ENCODE measurements at regions not wholly inside any gene's neighbourhood (a gene's known extent, or its start where the extent isn't known, plus 50 kb on each side); places are given as distances from the start of the nearest gene placed in this dataset.
A peak's percentile ranks its signal among the peaks of the same experiment; 100 is the strongest.

DNA sequence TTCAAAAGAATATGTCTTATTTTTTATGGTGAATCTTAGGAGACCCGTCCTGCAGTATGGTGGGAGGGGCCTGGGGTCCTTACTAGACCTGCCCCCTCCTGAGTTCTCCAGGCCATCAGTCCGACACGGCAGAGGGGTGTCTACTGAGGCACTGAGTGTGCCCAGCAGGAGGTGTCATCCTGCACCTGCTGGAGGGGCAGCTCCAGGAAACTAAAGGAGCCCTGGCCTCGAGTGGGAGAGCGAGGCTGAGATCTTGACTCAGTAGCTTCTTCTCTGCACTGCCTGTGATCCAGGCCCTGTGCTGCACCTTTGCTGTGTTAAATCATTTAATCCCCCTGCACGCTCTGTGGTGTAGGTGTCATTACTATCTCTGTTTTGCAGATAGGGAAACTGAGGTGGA lies 587.7 kb downstream of the PTPRU start:
- H3K36me3 ChIP-seq, result no peaks in the 10 kb centered on the region
- no peak overlapping the region for H3K27ac ChIP-seq
- TF ChIP-seq POLR2AphosphoS5 (IDR thresholded peaks at IDR 0.05) (no peak), EP300 (IDR thresholded peaks at IDR 0.05) (no peak), POLR2A (IDR thresholded peaks at IDR 0.05) (no peak), CTCF (IDR thresholded peaks at IDR 0.05) (no peak)
- H3K9me3 ChIP-seq, result no peaks in the 10 kb centered on the region
- ATAC-seq (ENCODE audit: low FRiP score in 2 of 2) (no peak), DNase-seq (no peak)
- H3K4me3 ChIP-seq, result no peak overlapping the region
- H3K4me1 ChIP-seq, result no peaks in the 10 kb centered on the region
- WGBS, 2 donors, result 47 to 68% methylated on average over 6 of the region's 6 CpGs
- H3K27me3 ChIP-seq, result no peaks in the 10 kb centered on the region

GRCh38 chr1:29823561-29823960 lies 587.2 kb downstream of the PTPRU start:
- 77 to 86% methylated on average over 4 of the region's 4 CpGs for WGBS, 2 donors
- Histone ChIP-seq H3K9me3 (no peaks in the 10 kb centered on the region), H3K27ac (no peak overlapping the region), H3K27me3 (no peaks in the 10 kb centered on the region), H3K36me3 (no peaks in the 10 kb centered on the region), H3K4me1 (no peaks in the 10 kb centered on the region), H3K4me3 (no peak overlapping the region)
- ATAC-seq (ENCODE audit: low FRiP score in 2 of 2) (no peak), DNase-seq (no peak)
- TF ChIP-seq POLR2A (IDR thresholded peaks at IDR 0.05) (no peak), EP300 (IDR thresholded peaks at IDR 0.05) (no peak), POLR2AphosphoS5 (IDR thresholded peaks at IDR 0.05) (no peak), CTCF (IDR thresholded peaks at IDR 0.05) (no peak)

DNA sequence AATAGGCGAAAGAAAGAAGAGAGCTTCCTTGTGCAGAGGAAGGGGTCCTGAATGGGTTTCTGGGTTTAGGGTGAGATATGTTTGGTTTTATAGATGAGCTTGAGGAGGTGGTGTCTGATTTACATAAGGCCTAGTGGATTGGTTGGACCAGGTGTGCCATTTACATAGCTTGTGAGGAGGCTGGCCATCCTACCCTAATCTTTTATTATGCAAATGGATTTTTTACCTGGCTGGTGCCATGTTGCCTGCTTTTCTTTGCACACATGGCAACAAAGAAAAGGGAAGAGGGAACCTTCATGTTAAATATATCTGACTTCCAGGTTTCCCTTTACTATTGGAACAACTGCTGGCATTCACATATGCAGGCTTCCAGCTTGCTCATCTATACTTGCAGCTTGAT lies 585.3 kb downstream of the PTPRU start:
- H3K4me3 ChIP-seq, result no peak overlapping the region
- ATAC-seq (ENCODE audit: low FRiP score in 2 of 2), result no peak
- H3K4me1 ChIP-seq, result no peaks in the 10 kb centered on the region
- H3K36me3 ChIP-seq, result no peaks in the 10 kb centered on the region
- no peak for DNase-seq
- H3K27me3 ChIP-seq, result no peaks in the 10 kb centered on the region
- TF ChIP-seq POLR2A (IDR thresholded peaks at IDR 0.05) (no peak), POLR2AphosphoS5 (IDR thresholded peaks at IDR 0.05) (no peak), EP300 (IDR thresholded peaks at IDR 0.05) (no peak), CTCF (IDR thresholded peaks at IDR 0.05) (no peak)
- no peak overlapping the region for H3K27ac ChIP-seq
- no peaks in the 10 kb centered on the region for H3K9me3 ChIP-seq
- WGBS, 2 donors, result 88 to 93% methylated on average over 1 of the region's 1 CpG

DNA sequence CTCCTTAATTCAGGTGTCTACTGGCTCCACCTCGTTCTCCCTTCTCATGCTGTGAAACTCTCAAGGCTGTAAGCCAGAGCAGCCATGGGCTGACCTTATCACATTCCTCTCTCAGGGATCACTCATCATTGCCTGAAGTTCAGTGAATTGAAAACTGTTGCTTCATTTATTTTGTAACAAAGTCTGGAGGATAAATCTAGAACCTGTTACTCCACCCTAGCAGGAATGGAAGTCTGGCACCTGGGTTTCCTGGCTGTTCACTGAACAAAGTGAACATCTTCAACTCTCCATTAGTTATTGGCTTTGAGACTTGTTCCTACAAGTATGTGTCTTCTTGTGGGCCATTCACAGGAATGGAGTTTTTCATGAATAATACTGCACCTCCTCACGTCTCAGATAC lies 584.1 kb downstream of the PTPRU start:
- Histone ChIP-seq H3K9me3 (no peaks in the 10 kb centered on the region), H3K4me3 (no peak overlapping the region), H3K36me3 (no peaks in the 10 kb centered on the region), H3K4me1 (no peaks in the 10 kb centered on the region), H3K27ac (no peak overlapping the region), H3K27me3 (no peaks in the 10 kb centered on the region)
- TF ChIP-seq CTCF (IDR thresholded peaks at IDR 0.05) (no peak), EP300 (IDR thresholded peaks at IDR 0.05) (no peak), POLR2A (IDR thresholded peaks at IDR 0.05) (no peak), POLR2AphosphoS5 (IDR thresholded peaks at IDR 0.05) (no peak)
- 52 to 57% methylated on average over 2 of the region's 2 CpGs for WGBS, 2 donors
- DNase-seq (no peak), ATAC-seq (ENCODE audit: low FRiP score in 2 of 2) (no peak)

- WGBS, 2 donors, result 59 to 61% methylated on average over 10 of the region's 10 CpGs
- no peaks in the 10 kb centered on the region for H3K4me1 ChIP-seq
These were observed 576.2 kb downstream of the PTPRU start for GRCh38 chr1:29812408-29813135.

More at GRCh38 chr1:29812408-29813135, 576.2 kb downstream of the PTPRU start:
- H3K27ac ChIP-seq, result no peak overlapping the region
- no peaks in the 10 kb centered on the region for H3K27me3 ChIP-seq
- DNase-seq, result peak in 1 of 2 donors; percentile 8
- TF ChIP-seq POLR2AphosphoS5 (IDR thresholded peaks at IDR 0.05) (no peak), CTCF (IDR thresholded peaks at IDR 0.05) (no peak), EP300 (IDR thresholded peaks at IDR 0.05) (no peak), POLR2A (IDR thresholded peaks at IDR 0.05) (no peak)
- no peaks in the 10 kb centered on the region for H3K36me3 ChIP-seq
- no peaks in the 10 kb centered on the region for H3K9me3 ChIP-seq
- no peak for ATAC-seq (ENCODE audit: low FRiP score in 2 of 2)
- no peak overlapping the region for H3K4me3 ChIP-seq

Data from upper lobe of left lung (tissue), 6 donors.